HL-60 (cell line): ENCODE measurements at regions not wholly inside any gene's neighbourhood (a gene's known extent, or its start where the extent isn't known, plus 50 kb on each side); places are given as distances from the start of the nearest gene placed in this dataset.

Experiments used
- DNase-seq, 2 experiments: peaks; one replicate each; pipeline ENCODE4 v3.0.0-alpha.2; 2010 to 2020; ENCODE audit warnings: low read depth in 1 of 2, low spot score in 1 of 2
- H3K27ac ChIP-seq: fragments of 250-450 bp; sonication (Bioruptor Pico); replicated peaks from 2 replicates; pipeline ENCODE4 v1.5.1; 2020; ENCODE audit warnings: mild to moderate bottlenecking, moderate library complexity
- H3K27me3 ChIP-seq: fragments of 250-450 bp; sonication (Bioruptor Pico); 2 replicates; pipeline ENCODE4 v1.5.1; 2021; ENCODE audit warnings: mild to moderate bottlenecking, moderate library complexity; ENCODE audit not compliant: insufficient read depth, poor library complexity, severe bottlenecking
- H3K4me3 ChIP-seq: replicated peaks from 2 replicates; pipeline ENCODE4 v1.5.1; 2011; ENCODE audit warnings: mild to moderate bottlenecking, control low read depth, low read length; ENCODE audit not compliant: insufficient read depth
- CTCF ChIP-seq: IDR thresholded peaks from one replicate; pipeline ENCODE4 v1.5.1; 2011; ENCODE audit warnings: low read length, control low read depth, inconsistent platforms; ENCODE audit not compliant: insufficient read depth
- GABPA ChIP-seq: IDR thresholded peaks from 2 replicates; pipeline ENCODE4 v1.6.1; 2012; ENCODE audit warnings: low read depth
- POLR2AphosphoS5 ChIP-seq: IDR thresholded peaks from 2 replicates; pipeline ENCODE4 v1.6.1; 2012; ENCODE audit warnings: low read depth
- REST ChIP-seq: IDR thresholded peaks from 2 replicates; pipeline ENCODE4 v1.6.1; 2012; ENCODE audit warnings: low read depth; ENCODE audit not compliant: insufficient replicate concordance
- SPI1 ChIP-seq: IDR thresholded peaks from 2 replicates; pipeline ENCODE4 v1.6.1; 2012; ENCODE audit warnings: low read depth, mild to moderate bottlenecking, borderline replicate concordance

- Histone ChIP-seq H3K27me3 (peaks cover 10% of the 10 kb centered on the region), H3K4me3 (no peak overlapping the region), H3K27ac (no peak overlapping the region)
- TF ChIP-seq CTCF = no peak
- no peak for TF ChIP-seq GABPA
- TF ChIP-seq POLR2AphosphoS5 = no peak
- TF ChIP-seq REST = no peak
- TF ChIP-seq SPI1 = no peak
- no peak for DNase-seq
Measured at GRCh38 chr18:77833807-77834206, 584.2 kb downstream of the GALR1 start.

GRCh38 chr18:77851802-77852201 lies 602.2 kb downstream of the GALR1 start:
- Histone ChIP-seq H3K4me3 (no peak overlapping the region), H3K27ac (no peak overlapping the region), H3K27me3 (peaks cover 4% of the 10 kb centered on the region)
- DNase-seq = no peak
- TF ChIP-seq CTCF = no peak
- TF ChIP-seq REST = no peak
- no peak for TF ChIP-seq POLR2AphosphoS5
- TF ChIP-seq SPI1 = no peak
- TF ChIP-seq GABPA = no peak

GRCh38 chr18:77853859-77854258 lies 604.2 kb downstream of the GALR1 start:
- no peak for DNase-seq
- H3K4me3 ChIP-seq = no peak overlapping the region

More at GRCh38 chr18:77853859-77854258, 604.2 kb downstream of the GALR1 start:
- Histone ChIP-seq H3K27ac (no peak overlapping the region), H3K27me3 (peaks cover 4% of the 10 kb centered on the region)
- no peak for TF ChIP-seq REST
- TF ChIP-seq GABPA = no peak
- TF ChIP-seq POLR2AphosphoS5 = no peak
- no peak for TF ChIP-seq CTCF
- TF ChIP-seq SPI1 = no peak
